DND-41 (cell line): ENCODE measurements at regions not wholly inside any gene's neighbourhood (a gene's known extent, or its start where the extent isn't known, plus 50 kb on each side); places are given as distances from the start of the nearest gene placed in this dataset.

ENCODE experiments used
- CTCF ChIP-seq: IDR thresholded peaks from 2 replicates; pipeline ENCODE4 v1.5.1; 2012; ENCODE audit warnings: borderline replicate concordance, low read length, moderate library complexity, mild to moderate bottlenecking; ENCODE audit not compliant: poor library complexity, severe bottlenecking; ENCODE audit errors: extremely low read depth
- EZH2 ChIP-seq: IDR thresholded peaks from 3 replicates; pipeline ENCODE4 v1.6.1; 2012; ENCODE audit warnings: borderline replicate concordance, low read depth, mild to moderate bottlenecking, moderate library complexity, low read length, inconsistent platforms; ENCODE audit not compliant: severe bottlenecking

- TF ChIP-seq CTCF (no peak), EZH2 (no peak)
Observed at GRCh38 chr22:48905206-48905975, 922.3 kb downstream of the BRD1 start.
